Activated CD8-positive, alpha-beta memory T cell treated with anti-CD3 and anti-CD28 coated beads, Interleukin-2, amount 50 U/mL, for 48 hours (primary cell): ENCODE measurements at regions not wholly inside any gene's neighbourhood (a gene's known extent, or its start where the extent isn't known, plus 50 kb on each side); places are given as distances from the start of the nearest gene placed in this dataset.
"Not testable (repeated sequence)": the region's sequence is repeated elsewhere in the genome, so short reads cannot be mapped to it uniquely, and the experiment has no call there.

Experiments used
- DNase-seq: peaks from one replicate; pipeline ENCODE4 v3.0.0-alpha.2; 2020

GRCh38 chr20:63145156-63145555 is 70.8 kb downstream of the YTHDF1 start:
- no peak for DNase-seq

- no peak for DNase-seq
These were observed 73.0 kb downstream of the YTHDF1 start for GRCh38 chr20:63142933-63143332.

- no peak for DNase-seq
These were observed 74.4 kb downstream of the YTHDF1 start for GRCh38 chr20:63141531-63141930.

GRCh38 chr20:63140514-63141433 is 75.2 kb downstream of the YTHDF1 start:
- no peak for DNase-seq

- no peak for DNase-seq
These were observed 76.1 kb downstream of the YTHDF1 start for GRCh38 chr20:63139837-63140236.

GRCh38 chr20:63139356-63139755 is 76.6 kb downstream of the YTHDF1 start:
- no peak for DNase-seq

GRCh38 chr20:63138855-63139341 is 77.0 kb downstream of the YTHDF1 start:
- no peak for DNase-seq

GRCh38 chr20:63137851-63138415 is 78.0 kb downstream of the YTHDF1 start:
- DNase-seq = no peak

GRCh38 chr20:63136296-63136695 is 79.6 kb downstream of the YTHDF1 start:
- DNase-seq = no peak

- no peak for DNase-seq
These were observed 80.5 kb downstream of the YTHDF1 start for GRCh38 chr20:63135411-63135810.

GRCh38 chr20:63134711-63135361 is 81.1 kb downstream of the YTHDF1 start:
- DNase-seq = not testable (repeated sequence)

GRCh38 chr20:63134201-63134612 is 81.7 kb downstream of the YTHDF1 start:
- no peak for DNase-seq

GRCh38 chr20:63133481-63134091 is 82.3 kb downstream of the YTHDF1 start:
- no peak for DNase-seq

- no peak for DNase-seq
These were observed 83.0 kb downstream of the YTHDF1 start for GRCh38 chr20:63132715-63133471.

GRCh38 chr20:63132131-63132714 is 83.7 kb downstream of the YTHDF1 start:
- no peak for DNase-seq

GRCh38 chr20:63130658-63131577 is 85.0 kb downstream of the YTHDF1 start:
- no peak for DNase-seq

- no peak for DNase-seq
These were observed 85.8 kb downstream of the YTHDF1 start for GRCh38 chr20:63129991-63130657.

- no peak for DNase-seq
These were observed 86.5 kb downstream of the YTHDF1 start for GRCh38 chr20:63129376-63129965.

GRCh38 chr20:63128956-63129355 is 87.0 kb downstream of the YTHDF1 start:
- no peak for DNase-seq

- DNase-seq = no peak
These were observed 87.6 kb downstream of the YTHDF1 start for GRCh38 chr20:63128367-63128766.
